ENCODE measurements at regions not wholly inside any gene's neighbourhood (a gene's known extent, or its start where the extent isn't known, plus 50 kb on each side); places are given as distances from the start of the nearest gene placed in this dataset.
A peak's percentile ranks its signal among the peaks of the same experiment; 100 is the strongest.
"Not testable (repeated sequence)": the region's sequence is repeated elsewhere in the genome, so short reads cannot be mapped to it uniquely, and the experiment has no call there.

- peak; percentile 96 for DNase-seq
Observed at GRCh38 chr9:78871452-78872331, 574.8 kb downstream of the PSAT1 start.

GRCh38 chr9:78874061-78874460 lies 577.1 kb downstream of the PSAT1 start:
- DNase-seq = peak; percentile 45

- no peak for DNase-seq
Observed at GRCh38 chr9:78879324-78880100, 582.6 kb downstream of the PSAT1 start.

- no peak for DNase-seq
Observed at GRCh38 chr9:78881295-78881694, 584.4 kb downstream of the PSAT1 start.

- DNase-seq = peak; percentile 80
Observed at GRCh38 chr9:78882481-78882880, 585.6 kb downstream of the PSAT1 start.

- peak; percentile 85 for DNase-seq
Observed at GRCh38 chr9:78884611-78885150, 587.8 kb downstream of the PSAT1 start.

- DNase-seq = no peak
Observed at GRCh38 chr9:78892182-78892581, 595.3 kb downstream of the PSAT1 start.

- no peak for DNase-seq
Observed at GRCh38 chr9:78892769-78893168, 595.8 kb downstream of the PSAT1 start.

- DNase-seq = no peak
Observed at GRCh38 chr9:78893774-78894401, 597.0 kb downstream of the PSAT1 start.

GRCh38 chr9:78896479-78896878 lies 599.6 kb downstream of the PSAT1 start:
- DNase-seq = no peak

- DNase-seq = no peak
Observed at GRCh38 chr9:78898234-78898633, 601.3 kb downstream of the PSAT1 start.

GRCh38 chr9:78899006-78899405 lies 602.1 kb downstream of the PSAT1 start:
- DNase-seq = no peak

GRCh38 chr9:78900500-78900899 lies 603.6 kb downstream of the PSAT1 start:
- no peak for DNase-seq

GRCh38 chr9:78902051-78902450 lies 605.1 kb downstream of the PSAT1 start:
- DNase-seq = no peak

- peak; percentile 36 for DNase-seq
Observed at GRCh38 chr9:78903581-78903980, 606.7 kb downstream of the PSAT1 start.

GRCh38 chr9:78904686-78905085 lies 607.8 kb downstream of the PSAT1 start:
- DNase-seq = no peak

- DNase-seq = no peak
Observed at GRCh38 chr9:78905387-78905786, 608.5 kb downstream of the PSAT1 start.

- no peak for DNase-seq
Observed at GRCh38 chr9:78905986-78906755, 609.2 kb downstream of the PSAT1 start.

GRCh38 chr9:78909566-78909965 lies 612.6 kb downstream of the PSAT1 start:
- DNase-seq = peak; percentile 37

GRCh38 chr9:78916884-78917283 lies 620.0 kb downstream of the PSAT1 start:
- not testable (repeated sequence) for DNase-seq

GRCh38 chr9:78918976-78919375 lies 622.1 kb downstream of the PSAT1 start:
- no peak for DNase-seq

- peak; percentile 59 for DNase-seq
Observed at GRCh38 chr9:78919701-78920100, 622.8 kb downstream of the PSAT1 start.
